ENCODE measurements at regions not wholly inside any gene's neighbourhood (a gene's known extent, or its start where the extent isn't known, plus 50 kb on each side); places are given as distances from the start of the nearest gene placed in this dataset.

DNA sequence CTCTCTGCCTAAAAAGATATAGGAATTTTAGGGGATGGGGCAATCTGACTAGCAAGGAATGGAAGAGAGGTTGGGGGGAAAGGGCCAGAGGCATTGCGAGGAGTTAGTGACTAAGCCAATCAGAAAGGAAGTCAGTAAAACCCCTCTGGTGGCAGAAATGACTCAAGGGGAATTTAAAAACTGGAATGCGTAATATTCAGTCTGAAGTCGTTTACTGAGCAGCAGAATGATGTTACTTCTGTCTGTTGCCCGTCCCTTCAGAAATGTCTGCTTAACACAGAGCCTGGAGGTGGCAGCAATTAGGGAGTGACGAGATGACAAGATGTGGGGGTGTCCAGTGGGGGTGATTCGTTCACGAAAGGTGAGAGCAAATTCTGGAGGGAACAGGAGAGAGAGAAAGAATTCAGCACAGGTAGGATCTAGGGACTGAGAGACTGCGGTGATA, 107.7 kb upstream of the CLMP start:
- no peak for DNase-seq

DNA sequence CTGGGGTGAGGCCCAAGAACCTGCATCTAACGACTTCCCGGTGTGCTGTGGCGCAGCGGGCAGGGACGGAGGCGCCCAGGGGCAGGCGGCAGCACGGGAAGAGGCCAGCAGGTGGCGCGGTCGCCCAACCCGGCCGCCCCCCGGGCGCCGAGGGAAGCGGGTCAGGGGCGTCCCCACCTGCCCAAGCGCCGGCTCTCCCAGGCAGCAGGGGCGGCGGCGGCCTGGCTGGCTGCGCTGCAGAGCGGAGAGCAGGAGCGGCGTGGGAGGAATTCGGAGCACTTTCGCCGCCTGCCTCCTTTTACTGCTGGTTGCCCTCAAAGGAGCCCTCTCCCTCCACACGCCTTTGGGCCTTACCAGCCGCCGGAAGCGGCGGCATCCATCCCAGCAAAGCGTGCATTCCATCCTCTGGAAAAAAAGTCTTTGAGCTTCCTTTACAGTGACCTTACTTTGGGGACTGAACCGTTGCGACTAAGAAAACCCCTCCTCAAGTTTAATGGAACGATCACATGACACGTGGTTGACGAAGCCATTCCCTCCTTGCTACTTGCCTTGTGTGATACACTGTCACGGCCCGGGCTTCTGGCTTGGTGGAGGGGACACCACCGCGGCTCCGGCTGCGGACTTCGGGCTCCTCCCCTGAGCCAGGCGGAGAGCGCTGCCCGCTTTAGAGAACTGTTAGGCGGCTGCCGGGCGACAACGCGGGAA, 106.8 kb upstream of the CLMP start:
- DNase-seq, result no peak

GRCh38 chr11:123301013-123301591, 106.1 kb upstream of the CLMP start:
- no peak for DNase-seq

DNA sequence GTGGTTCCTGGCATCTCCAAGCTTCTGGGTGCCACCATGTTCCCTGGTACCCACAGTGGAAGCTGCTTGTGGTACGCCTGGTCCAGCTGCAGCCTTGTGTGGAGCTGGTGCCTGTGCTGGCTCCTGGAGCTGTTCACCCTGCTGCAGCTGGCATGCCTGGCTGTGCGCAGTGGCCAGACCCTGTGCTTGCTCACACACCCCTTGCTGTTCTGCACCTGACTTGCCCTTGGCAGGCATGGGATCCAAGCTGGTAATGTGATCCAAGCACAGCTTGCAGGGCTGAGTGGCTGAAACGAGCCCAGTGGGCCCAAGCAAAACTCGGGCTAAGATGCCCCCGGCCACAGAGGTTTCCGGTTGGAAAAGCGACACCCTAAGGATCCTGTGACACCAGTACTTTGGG, 104.7 kb upstream of the CLMP start:
- no peak for DNase-seq

- no peak for DNase-seq
These were observed 103.7 kb upstream of the CLMP start for GRCh38 chr11:123298488-123299447.

GRCh38 chr11:123292647-123293046, 97.6 kb upstream of the CLMP start:
- no peak for DNase-seq

- DNase-seq, result no peak
These were observed 96.3 kb upstream of the CLMP start for GRCh38 chr11:123291201-123291869.

- no peak for DNase-seq
These were observed 91.7 kb upstream of the CLMP start for GRCh38 chr11:123286761-123287160.

- no peak for DNase-seq
These were observed 91.2 kb upstream of the CLMP start for GRCh38 chr11:123286255-123286654.

GRCh38 chr11:123284454-123284853, 89.4 kb upstream of the CLMP start:
- DNase-seq, result no peak

DNA sequence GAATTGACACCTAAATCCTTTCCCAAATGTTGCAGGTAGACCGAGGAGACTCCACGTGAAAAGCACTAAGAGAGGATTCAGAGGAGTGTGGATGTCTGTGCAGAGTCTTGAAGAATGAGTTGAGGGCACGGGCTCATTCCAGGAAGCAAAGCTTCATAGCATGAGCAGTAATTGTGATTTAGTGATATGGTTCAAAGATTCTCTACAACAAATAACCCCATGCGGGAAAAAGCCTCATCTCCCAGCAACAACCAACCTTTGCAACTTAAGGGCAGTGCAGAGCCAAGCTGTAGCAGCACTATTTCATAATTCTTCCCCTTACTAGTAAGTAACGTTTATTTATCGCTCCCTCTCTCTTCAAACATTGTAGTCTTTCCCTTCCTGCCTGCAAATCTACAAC, 87.5 kb upstream of the CLMP start:
- DNase-seq, result no peak

DNA sequence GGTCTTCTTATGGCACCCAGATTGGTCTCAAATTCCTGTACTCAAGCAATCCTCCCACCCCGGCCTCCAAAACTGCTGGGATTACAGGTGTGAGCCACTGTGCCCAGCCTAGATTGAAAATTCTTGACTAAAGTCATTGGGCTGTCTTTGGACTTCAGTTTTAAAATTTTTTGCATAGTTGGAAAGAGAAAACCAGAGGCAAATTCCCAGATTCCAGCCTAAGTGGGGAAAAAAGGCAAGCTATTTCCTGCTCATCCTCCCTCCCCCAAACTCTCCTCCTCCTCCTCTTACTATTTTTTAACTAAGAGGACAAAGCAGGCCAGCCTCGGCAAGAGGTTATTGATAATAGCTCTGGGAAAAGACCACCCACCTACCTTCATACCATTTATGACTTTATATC, 78.6 kb upstream of the CLMP start:
- no peak for DNase-seq

DNA sequence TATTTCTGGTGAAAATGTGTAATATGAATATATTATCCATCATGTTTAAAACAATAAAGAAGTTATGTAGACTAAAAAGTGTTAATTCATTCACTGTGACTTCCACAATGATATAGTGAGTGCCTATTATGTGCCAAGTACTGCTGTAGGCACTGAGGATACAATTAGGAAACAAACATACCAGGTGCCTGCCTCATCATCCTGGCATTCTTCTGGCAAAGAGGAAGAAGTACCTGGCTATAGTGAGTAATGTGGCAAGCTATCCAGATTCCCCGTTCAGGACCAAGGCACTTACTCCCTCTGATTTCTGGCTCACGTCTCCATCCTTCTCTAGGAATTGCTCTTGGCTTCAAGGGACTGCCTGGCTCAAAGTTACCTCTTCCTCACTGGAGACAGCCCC, 77.5 kb upstream of the CLMP start:
- no peak for DNase-seq

DNA sequence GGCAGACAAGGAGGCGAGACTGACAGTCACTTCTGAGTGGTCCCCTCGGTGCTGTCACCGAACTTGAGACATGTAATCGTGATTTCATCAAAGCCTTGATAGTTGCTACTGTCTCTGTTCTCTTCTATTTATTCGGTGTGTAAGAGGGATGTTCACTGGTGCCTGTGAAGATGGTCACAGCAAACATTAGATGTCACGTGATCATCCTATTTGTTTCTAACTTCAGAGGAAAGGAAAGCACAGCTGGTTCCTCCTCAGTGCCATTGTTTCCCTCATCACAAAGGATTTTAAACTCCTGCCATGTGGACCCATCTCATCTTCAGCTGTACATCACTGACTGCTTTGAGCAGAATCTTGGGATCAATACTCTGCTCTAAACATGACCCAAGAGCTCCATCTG, 73.1 kb upstream of the CLMP start:
- no peak for DNase-seq

DNA sequence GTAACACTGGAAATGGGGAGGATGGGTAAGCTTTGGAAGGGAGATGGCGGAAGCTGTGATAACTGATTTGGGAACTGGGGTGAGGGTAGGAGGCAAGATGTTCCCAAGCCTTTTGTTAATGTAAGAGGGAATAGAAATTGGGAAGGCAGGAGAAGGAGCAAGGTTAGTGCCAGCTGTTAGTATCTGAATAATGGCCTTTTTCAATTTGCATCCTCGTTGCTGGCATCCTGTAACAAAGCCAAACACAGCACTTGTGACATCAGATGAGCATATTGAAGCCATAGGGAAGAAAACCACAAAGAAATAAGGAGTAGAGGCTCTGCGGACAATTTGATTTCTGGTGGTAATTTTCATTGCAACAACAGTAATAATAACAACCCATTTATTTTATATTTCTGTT, 70.9 kb upstream of the CLMP start:
- DNase-seq, result no peak

GRCh38 chr11:123264431-123264780, 69.4 kb upstream of the CLMP start:
- DNase-seq, result no peak

- no peak for DNase-seq
These were observed 66.5 kb upstream of the CLMP start for GRCh38 chr11:123261345-123262106.

DNA sequence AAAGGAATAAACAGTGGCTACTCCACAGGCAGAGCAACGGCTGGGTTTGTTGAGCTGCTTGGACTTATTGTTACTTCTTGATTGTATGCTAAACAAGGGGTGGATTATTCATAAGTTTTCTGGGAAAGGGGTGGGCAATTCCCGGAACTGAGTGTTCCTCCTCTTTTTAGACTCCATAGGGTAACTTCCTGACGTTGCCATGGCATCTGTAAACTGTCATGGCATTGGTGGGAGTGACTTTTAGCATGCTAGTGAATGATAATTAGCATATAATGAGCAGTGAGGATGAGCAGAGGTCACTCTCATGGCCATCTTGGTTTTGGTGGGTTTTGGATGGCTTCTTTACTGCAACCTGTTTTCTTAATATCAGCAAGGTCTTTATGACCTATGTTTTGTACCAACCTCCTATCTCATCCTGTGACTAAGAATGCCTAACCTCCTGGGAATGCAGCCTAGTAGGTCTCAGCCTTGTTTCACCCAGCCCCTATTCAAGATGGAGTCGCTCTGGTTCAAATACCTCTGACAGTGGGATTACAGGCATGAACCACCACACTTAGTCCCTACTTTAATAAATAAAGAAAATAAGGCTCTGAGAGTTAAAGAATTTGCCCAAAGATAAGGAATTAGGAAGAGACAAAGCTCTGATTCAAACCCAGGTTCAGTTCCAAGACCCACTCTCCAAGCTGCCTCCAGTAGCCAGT, 65.6 kb upstream of the CLMP start:
- DNase-seq, result no peak

- DNase-seq, result no peak
These were observed 63.8 kb upstream of the CLMP start for GRCh38 chr11:123258877-123259276.

GRCh38 chr11:123257370-123257769, 62.3 kb upstream of the CLMP start:
- DNase-seq, result no peak

GRCh38 chr11:123255909-123256308, 60.9 kb upstream of the CLMP start:
- DNase-seq, result no peak

DNA sequence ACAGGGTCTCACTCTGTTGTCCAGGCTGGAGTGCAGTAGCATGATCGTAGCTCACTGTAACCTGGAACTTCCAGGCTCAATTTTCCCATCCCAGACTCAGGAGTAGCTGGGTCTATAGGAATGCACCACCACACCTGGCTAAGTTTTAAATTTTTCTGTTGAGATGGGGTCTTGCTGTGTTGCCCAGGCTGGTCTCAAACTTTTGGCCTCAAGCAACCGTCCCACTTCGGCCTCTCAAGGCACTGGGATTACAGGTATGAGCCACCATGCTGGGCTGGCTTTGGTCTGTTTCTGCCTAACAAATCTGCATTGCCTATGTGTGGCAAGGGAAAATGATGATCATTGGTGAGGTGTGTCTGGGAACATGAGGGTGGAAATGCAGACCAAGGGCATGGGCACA, 59.3 kb upstream of the CLMP start:
- DNase-seq, result no peak
